NCI-H2227 (cell line): ENCODE measurements at regions not wholly inside any gene's neighbourhood (a gene's known extent, or its start where the extent isn't known, plus 50 kb on each side); places are given as distances from the start of the nearest gene placed in this dataset.

Experiments
- DNase-seq: peaks from one replicate; lab custom pipeline; 2025; ENCODE audit not compliant: unreplicated experiment; lab: John Stamatoyannopoulos, UW

DNA sequence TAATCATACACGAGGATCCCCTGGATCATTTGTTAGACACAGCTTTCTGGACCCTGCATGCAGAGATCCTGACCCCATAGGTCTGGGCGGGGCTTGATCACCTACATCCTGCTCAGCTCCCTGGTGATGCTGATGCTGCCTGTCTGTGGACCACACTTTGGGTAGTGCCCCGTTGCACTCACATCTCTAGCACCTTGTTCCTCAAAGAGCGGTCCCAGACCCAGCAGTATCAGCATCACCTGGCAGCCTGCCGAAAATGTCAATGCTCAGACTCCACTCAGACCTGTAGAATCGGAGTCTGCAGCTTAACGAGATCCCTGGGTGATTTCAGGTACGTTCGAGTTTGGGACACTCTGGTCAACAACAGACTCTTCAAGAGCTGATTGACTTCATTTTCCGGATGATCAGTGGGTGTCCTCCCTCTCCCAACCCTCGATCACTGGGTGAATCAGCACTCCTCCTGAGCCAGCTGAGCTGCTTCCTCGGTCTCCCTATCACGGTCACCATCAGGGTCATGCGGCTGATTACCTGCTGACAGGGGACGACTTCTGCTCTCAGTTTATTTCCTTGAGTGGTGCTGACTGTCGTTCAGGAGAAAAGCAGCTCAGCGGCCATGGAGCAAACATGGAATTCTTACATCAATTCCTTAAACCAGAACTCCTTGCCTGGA is 150.6 kb upstream of the RAB12 start:
- no peak for DNase-seq

DNA sequence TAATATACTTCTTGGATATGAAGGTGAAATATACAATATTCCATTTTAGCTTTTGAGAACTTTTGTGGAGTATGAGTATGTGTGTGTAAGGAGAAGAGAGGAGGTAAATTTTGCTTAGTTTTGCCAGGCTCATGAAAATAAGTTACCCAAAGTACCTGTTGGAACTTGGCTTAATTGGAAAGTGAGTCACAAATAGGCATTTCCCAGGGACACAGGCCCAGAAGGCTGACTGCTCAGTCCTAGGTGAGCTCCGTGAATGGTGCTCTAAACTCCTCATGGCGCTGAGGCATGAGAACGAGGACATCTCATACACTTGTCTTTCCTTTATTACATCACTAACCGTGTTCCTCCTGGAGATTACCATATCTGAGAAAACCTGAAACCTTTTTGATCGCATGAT is 148.5 kb upstream of the RAB12 start:
- no peak for DNase-seq

DNA sequence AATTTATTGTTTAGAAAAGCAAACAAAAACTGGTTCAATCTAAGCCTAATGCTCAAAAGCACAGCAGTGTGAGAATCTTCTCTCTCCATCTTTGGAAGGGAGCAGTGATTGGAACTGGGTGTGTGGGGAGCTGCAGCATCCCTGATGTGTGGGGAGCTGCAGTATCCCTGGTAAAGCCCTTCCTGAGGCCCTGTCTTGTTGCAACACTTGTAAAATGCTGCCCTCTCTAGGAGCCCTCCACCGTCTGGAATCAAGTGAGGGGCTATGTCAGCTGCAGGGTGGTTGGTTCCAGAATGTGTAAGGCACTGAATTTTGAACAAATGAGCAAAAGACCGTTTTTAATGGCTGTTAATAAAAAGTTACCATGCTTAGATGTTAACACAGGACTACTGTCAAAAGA is 147.7 kb upstream of the RAB12 start:
- no peak for DNase-seq

DNA sequence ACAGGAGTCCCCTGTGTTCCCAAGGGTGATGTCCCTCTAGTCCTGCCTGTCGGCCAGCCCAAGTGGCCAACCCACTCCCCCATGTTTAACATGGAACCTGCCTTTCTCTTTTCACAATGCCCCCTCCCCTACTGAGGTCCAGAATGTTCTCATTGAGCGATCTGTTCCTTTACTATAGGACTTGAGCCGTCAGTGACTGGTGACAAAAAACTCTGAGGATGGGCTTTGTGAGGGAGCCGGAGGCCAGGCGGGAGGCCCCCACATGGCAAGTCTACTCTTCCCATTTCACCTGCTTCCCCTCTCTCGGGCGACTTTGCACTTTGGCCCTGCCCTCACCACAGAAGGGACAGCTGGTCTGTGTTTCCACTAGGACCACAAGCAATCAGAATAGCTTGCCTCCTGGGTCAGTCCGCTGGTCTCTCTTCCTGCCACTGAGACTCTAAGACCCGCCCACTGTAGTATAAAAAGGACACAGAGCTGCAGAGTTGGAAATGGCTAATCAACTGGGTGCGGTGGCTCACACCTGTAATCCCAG is 146.5 kb upstream of the RAB12 start:
- no peak for DNase-seq

DNA sequence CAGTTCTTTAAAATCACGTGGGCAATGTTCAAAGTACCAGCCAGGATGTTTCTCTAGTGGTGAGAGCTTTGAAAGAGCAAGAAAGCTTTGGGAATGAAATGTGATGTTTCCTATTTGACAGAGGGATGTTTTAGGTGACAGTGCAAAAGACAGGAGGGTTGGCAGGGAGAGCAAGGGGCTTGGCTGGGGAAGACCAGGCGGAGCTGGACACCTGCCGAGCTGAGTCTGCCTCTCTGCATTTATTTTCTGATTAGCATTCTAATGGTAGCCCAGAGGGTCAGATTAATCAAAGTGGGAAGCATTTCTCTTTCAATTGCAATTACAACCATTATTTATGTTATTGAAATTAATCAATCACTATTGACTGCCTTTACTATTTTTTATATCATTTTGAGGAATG is 145.4 kb upstream of the RAB12 start:
- no peak for DNase-seq

DNA sequence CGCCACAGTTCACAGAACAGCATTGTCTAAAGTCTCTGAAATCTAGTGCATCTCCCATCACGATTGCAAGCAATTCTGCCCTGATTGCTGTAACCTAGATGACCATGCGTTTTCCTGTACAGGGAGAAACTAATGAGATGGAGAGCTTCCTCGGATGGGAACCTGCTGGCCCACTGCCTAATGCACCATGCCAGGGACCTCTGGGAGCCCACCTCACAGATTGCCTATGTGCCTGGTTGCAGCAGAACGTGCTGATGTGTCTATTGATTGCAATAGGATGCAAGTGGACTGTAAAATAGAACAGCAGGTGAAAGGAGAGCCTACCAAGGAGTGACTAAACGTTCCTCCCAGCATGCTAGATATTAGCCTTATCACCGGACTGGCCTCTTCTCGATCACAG is 141.0 kb upstream of the RAB12 start:
- no peak for DNase-seq

DNA sequence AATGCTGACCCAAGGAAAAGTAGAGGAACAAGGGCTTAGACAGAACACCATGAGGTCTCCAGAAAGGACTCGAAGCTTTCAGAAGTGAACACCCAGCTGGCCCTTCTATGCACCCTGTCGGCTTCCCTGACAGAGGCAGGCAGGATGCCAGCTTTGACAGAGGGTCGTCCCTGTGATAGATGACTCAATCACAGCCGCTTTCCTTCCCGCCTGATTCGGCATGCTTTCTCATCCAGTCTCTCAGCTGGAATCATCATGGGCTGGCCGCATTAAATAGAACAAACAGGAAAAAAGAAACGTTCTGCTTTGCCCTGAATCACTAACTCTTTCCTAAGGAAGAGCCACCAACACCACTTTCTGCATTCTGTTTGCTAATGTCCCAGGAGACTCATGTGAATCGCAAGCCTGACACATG is 140.3 kb upstream of the RAB12 start:
- no peak for DNase-seq

DNA sequence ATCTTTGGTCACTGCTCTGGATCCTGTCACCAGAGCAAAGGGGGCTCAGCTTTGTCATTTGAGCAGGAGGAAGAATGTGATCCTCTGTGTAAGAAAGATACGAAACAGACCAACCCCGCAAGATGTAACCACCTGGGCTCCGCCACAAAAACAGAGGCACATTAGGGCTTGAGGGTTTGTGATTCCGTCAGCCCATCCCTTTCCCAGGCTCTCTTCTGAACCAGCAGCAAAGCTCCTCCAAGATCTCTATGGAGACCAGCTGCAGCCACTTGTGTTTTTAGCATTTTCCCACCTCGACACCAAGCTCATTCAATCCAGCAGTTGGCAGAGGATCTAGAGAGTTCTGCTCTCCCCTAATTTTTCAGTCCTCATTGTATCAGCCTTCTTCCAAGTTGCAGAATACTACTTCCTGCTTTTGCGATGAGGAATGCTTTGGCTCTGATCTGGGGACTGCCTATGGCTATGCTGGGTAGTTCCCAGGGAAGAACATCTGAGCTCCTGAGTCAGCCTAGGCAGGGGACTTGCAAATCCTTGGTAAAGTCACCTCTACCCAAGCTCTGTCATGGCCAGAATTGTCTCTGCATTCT is 139.6 kb upstream of the RAB12 start:
- no peak for DNase-seq

DNA sequence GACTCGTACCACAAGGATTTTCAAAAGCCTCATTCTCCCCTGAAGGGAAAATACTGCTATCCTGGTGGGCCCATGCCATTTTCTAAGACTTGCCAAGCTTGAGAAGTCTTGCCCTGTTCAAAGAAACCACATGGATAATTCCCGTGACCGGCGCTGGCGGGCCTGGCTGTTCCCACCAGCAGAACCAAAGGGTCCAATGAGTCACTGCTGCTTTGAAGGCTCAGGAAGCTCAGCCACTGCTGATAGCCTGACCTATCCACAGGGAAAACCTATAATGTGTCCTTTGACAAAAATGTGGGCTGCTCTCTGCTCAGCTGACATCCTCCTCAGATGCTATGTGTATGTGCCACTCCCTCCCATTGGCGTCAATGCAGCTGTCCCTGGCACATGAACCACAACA is 137.9 kb upstream of the RAB12 start:
- no peak for DNase-seq

DNA sequence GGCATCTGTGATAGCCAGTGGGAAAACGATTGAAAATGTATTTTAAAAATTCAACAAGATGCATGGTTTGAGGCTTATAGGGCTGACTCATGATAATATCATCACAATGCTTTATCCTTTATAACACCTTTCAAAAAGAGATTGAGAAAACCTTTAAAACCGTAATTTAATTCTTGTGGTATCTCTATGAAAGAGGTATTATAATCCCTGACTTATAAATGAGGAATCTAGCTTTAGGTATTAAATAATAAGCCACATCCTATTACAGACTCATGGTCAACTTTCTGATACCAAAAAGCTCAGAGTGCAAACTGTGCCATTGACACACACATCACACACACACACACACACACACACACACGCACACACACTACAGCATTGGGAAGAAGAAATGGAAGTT is 134.6 kb upstream of the RAB12 start:
- DNase-seq: no peak

DNA sequence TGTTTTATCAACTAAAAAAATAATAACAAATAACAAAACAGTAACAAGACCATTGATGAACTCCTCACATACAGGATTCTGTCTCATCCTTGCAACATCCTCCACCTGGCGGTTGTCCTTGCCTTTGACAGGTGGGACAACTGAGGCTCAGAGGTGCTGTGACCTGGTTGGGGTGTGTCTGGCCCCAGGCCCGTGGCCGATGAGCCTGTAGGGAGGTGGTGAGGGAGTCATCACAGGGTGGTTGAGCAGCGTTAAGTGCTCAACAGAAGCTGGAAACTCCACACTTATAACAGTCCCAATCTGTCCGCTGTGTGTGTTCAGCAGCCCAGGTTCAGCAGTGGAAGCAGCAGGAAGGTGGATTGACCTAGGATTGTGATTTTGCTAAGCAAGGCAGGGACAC is 131.6 kb upstream of the RAB12 start:
- DNase-seq: no peak

DNA sequence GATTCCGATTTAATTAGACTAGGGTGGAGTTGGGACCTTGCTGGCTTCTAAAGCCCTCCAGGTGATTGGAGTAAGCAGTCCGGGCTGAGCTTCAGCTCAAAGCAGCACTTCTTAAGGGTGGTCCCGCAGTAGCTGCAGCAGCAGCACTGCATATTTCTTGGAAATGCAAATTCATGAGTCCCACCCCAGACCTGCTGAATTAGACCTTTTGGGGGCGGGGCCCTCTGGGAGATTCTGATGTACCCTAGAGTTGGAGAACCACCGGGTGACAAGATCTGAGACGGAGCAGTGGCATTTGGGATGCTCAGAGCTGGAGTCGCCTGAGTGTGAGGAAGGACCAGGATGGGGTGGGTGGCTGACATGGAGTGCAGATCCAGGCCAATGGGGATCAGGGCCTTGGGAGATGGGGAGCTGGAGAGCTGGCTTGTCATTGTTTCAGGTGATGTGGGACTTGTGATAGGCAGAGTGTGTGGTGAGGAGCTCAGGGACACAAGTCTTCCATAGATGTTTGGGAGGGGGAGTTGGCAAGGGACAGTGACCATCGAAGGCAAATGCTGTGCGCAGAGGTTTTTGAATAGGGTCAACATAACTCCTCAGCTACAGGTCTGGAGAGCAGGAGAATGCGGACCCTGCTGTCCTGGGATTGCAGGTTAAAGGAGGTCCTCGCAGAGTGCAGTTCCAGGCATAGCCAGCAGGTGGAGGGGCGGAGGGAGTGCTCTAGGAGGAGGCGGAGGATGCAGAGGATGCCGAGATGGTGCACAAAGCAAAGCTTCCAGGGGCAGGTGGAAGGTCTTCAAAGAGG is 130.9 kb upstream of the RAB12 start:
- peak; percentile 48 for DNase-seq

DNA sequence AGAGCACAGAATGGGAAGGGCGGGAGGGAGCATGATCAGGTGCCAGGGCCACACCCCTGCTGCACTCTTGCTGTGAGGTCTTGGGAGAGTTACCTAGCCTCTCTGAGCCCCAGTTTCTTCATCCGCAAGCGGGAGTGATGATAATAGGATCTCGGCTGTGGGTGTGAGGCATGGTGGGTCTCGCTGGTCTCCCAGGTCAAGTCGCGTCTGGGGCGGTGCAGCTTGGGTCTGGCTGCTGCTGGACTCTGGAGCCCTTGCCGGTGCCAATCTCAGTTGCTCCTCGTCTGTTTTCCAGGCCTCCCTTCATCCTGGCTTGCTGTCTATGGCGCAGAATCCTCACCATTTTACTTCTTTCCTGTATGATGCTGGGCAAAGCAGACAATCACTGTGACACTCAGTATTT is 130.3 kb upstream of the RAB12 start:
- DNase-seq: no peak

DNA sequence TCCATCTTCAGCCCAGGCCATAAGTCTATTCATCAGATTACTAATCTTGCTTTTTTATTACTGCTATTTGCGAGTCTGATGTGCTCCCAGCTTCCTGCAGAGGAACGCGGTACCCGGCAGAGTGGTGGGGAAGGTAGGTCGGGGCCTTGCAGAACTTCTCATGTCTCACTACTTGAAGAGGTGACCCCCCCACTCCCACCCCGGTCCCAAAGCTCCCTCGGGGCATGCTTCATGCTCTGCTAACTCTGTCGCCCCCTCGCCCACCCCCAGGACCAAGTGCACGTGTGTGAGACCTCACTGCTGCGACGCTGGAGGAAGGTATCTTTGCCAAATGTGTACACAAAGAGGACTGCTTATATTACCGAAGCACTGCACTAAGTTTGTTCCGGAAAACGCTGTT is 129.4 kb upstream of the RAB12 start:
- no peak for DNase-seq

DNA sequence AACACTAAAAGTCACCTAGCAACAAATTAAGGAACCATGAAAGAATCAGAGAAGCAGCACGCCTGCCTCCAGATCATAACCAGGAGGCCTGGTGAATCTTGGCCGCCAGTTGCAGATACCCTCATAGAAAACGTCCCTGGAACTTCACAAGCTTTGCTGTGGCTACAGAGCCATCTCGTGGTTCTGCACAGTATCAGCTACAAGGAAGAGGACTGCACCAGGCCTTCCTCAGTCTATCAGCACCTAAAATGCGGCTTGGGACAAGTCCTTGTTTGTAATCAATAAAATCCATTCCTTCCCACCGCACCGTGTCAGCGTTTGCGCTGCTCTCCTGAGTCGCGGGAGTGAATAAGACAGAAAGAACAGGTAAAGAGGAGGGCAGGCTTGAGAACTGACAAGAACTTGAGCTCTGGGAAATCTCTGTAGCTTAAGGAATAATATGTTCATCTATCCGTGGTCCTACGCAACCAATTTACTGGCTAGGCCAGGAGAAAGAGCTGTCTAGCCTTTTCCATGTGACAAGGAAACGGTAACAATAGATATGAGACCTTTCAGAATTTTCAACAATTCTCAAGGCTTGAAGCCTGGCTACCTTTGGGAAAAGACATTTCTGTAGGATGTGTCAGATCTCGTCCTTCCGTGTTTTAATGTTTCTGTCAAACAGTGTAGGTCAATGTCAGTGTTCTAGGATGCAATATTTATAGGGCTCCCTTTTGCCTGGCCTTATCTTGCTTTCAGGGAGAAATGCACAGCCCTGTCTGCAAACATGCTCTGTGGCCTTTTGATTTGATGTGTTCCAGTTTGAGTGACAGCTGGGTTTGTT is 128.5 kb upstream of the RAB12 start:
- peak; percentile 50 for DNase-seq

DNA sequence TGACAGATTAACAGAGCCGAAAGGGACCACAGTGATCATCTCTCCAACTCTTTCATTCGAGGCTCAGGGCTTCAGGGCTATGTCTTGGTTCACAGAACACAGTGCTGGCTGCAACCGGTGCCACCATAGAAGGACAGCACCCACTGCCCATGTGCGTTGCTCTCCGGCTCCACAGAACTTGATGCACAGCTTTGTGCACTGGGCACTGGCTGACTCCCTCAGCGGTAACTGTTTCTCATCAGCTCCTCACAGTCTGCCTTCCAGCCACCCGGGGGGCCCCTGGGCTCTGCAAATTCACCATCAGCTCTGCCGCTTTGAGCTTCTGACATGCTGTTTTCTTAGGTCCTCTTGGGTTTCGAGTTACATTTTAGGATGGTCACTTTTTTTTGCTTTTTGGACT is 124.3 kb upstream of the RAB12 start:
- DNase-seq: no peak

DNA sequence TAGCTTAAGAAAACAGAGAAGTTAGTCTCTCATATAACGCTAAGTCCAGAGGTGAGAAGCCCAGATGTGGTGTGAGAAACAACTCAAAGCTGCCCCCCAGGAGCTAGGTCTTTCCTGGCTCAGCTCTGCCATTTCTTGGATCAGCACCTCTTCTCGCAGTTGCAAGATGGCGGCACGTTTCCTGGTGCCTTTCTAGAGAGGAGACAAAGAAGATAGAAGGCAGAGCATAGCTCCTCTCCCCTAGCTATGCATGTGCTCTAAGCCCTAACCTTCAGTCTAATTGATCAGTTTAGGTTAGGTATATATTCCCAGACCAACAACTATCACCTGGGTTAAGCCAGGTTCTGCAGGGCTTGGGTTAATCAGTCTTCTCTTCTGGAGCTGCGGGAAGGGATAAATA is 119.5 kb upstream of the RAB12 start:
- DNase-seq: no peak

DNA sequence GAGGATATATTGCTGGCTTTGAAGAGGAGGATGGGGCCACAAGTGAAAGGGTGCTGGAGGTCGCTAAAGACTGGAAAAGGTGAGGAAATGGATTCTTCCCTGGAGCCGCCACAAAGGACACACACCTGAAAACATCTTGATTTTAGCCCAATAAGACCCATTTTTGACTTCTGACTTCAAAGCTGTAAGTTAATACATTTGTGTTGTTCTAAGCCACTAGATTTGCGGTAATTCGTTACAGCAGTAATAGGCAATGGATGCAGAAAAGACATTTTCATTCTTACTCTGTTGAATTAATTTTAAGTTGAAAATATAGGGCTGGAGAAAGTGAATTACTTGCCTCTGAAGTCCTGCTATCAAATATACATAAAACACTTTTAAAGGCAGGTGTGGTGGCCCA is 117.7 kb upstream of the RAB12 start:
- no peak for DNase-seq

DNA sequence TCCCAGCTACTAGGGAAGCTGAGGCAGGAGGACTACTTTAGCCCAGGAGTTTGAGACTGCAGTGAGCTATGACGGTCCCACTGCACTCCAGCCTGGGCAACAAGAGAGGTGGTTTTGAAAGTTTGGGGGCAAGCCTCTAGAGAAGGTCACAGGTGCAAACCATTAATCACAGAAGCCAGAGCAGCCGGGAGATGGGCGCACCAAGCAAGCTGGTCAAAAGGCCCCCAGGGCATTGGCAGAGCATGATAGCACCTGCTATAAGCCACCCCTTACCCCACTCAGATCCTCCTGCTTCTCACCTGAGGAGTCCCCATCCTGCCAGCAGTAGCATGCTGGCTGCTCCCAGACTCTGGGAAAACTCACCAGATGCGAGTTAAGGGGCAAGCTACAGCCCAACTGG is 116.1 kb upstream of the RAB12 start:
- no peak for DNase-seq

DNA sequence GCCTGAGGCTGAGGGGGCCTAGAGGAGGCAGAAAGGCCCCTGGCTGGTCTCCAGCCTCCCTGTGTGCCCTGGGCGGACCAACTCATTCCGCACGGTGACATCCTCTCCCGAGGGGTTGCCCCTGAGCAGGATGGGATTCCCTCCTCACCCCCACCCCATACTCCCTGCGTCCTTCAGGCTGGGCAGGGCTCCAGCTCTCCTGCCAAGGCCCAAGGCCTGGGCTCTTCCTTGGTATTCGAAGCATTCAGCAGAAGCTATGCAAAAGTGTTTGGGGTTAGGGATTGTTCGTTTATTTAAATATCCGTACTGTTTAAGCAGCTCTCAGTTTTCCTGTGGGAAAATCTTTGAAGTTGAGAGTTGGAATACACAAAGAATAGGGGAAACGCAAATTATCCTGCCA is 113.1 kb upstream of the RAB12 start:
- no peak for DNase-seq

DNA sequence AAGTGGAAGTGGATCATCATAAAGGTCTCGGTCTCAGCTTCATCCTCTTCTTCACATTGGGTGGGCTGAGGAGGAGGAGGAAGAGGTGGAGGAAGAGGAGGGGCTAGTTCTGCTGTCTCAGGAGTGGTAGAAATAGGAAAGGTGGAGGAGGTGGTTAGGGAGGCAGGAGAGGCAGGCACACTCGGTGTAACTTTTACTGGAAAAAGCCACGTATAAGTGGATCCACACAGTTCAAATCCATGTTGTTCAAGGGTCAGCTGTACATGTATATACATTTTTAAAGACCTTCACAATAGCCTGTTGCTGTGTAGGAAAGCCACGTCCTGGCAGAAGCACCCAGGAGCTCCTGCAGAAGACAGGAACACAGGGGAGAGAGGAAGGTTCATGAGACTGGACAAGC is 110.3 kb upstream of the RAB12 start:
- no peak for DNase-seq
